HCT116 (cell line): ENCODE measurements at regions not wholly inside any gene's neighbourhood (a gene's known extent, or its start where the extent isn't known, plus 50 kb on each side); places are given as distances from the start of the nearest gene placed in this dataset.

ENCODE experiments used
- ATAC-seq: fragments of 200-7000 bp; cut with Tn5 transposase; 2 replicates; pipeline ENCODE4 v1.9.1; 2020; ENCODE audit warnings: mild to moderate bottlenecking, moderate library complexity
- BruUV-seq: library from RNA; stranded (reverse); fragments of 400-500 nt; replicated peaks from 2 replicates; lab custom pipeline; 2021; lab: Mats Ljungman, UMichigan
- CTCF ChIA-PET: fragments of 300-600 bp; sonication (Branson Sonifier 250); formaldehyde crosslinking; loops from one replicate; lab custom pipeline; 2021; ENCODE audit warnings: antibody characterized with exemption; lab: Charles Lee
- POLR2A ChIA-PET: fragments of 300-600, 350-600 bp; sonication (Branson Sonifier 250); formaldehyde crosslinking; loops from one replicate; lab custom pipeline; 2021; ENCODE audit warnings: antibody characterized with exemption; lab: Charles Lee
- RAD21 ChIA-PET, 2 experiments: fragments of 300-600 bp; sonication (Branson Sonifier 250); formaldehyde crosslinking; loops; one replicate each; lab custom pipeline; 2023; ENCODE audit warnings: low total read pairs in 2 of 2; ENCODE audit not compliant: uncharacterized antibody in 2 of 2, unreplicated experiment in 2 of 2, low non-redundant PET in 1 of 2; lab: Charles Lee
- DNase-seq: peaks from one replicate; pipeline ENCODE4 v3.0.0-alpha.2; 2010; ENCODE audit warnings: low read depth, low spot score
- H2AFZ ChIP-seq: fragments of 200-600 bp; shearing (Covaris generic), sonication (generic); 2 replicates; pipeline ENCODE4 v1.6.1; 2017; ENCODE audit warnings: low read depth, mixed run types, mixed read lengths, antibody characterized with exemption, low read length; ENCODE audit not compliant: poor library complexity, severe bottlenecking
- H3K27ac ChIP-seq: 2 replicates; pipeline ENCODE4 v1.5.1; 2012; ENCODE audit warnings: low read depth, low read length
- H3K27me3 ChIP-seq: fragments of 200-600 bp; sonication (generic); 2 replicates; pipeline ENCODE4 v1.6.1; 2016; ENCODE audit warnings: mixed run types, low read length, mixed read lengths; ENCODE audit not compliant: insufficient read depth
- H3K36me3 ChIP-seq, 2 experiments: fragments of 200-500 bp in 1 of 2; fragments of 200-600 bp in 1 of 2; sonication (Bioruptor generic) in 1 of 2; sonication (generic) in 1 of 2; 2 replicates each; pipeline versions ENCODE4 v1.5.1 to v1.6.1; 2014 to 2016; ENCODE audit warnings: low read length in 2 of 2, inconsistent platforms in 1 of 2, mixed read lengths in 1 of 2, mixed run types in 1 of 2; ENCODE audit not compliant: insufficient read depth in 2 of 2, control insufficient read depth in 1 of 2
- H3K4me1 ChIP-seq, 2 experiments: fragments of 200-600 bp in 1 of 2; sonication (generic) in 1 of 2; 2 replicates each; pipeline versions ENCODE4 v1.5.1 to v1.6.1; 2012 to 2017; ENCODE audit warnings: low read length in 2 of 2, inconsistent platforms in 1 of 2, mild to moderate bottlenecking in 1 of 2, mixed read lengths in 1 of 2, mixed run types in 1 of 2, moderate library complexity in 1 of 2; ENCODE audit not compliant: insufficient read depth in 2 of 2, control insufficient read depth in 1 of 2
- H3K4me2 ChIP-seq: fragments of 200-600 bp; sonication (generic); 2 replicates; pipeline ENCODE4 v1.6.1; 2017; ENCODE audit warnings: mixed run types, low read length, mixed read lengths
- H3K4me3 ChIP-seq, 2 experiments: fragments of 200-600 bp in 1 of 2; sonication (generic) in 1 of 2; replicated peaks in 1 of 2; 2 replicates each; pipeline ENCODE4 v1.5.1; 2011 to 2016; ENCODE audit warnings: low read length in 2 of 2, control low read depth in 1 of 2, low read depth in 1 of 2, mild to moderate bottlenecking in 1 of 2, mixed read lengths in 1 of 2, mixed run types in 1 of 2
- H3K79me2 ChIP-seq: fragments of 200-600 bp; sonication (generic); 2 replicates; pipeline ENCODE4 v1.6.1; 2017; ENCODE audit warnings: mild to moderate bottlenecking, mixed run types, low read length, moderate library complexity, mixed read lengths; ENCODE audit not compliant: insufficient read depth
- H3K9ac ChIP-seq: fragments of 200-600 bp; sonication (generic); 2 replicates; pipeline ENCODE4 v1.6.1; 2016; ENCODE audit warnings: low read length, mixed read lengths
- H3K9me2 ChIP-seq: fragments of 200-600 bp; sonication (generic), shearing (Covaris generic); 2 replicates; pipeline ENCODE4 v1.6.1; 2017; ENCODE audit warnings: mixed run types, mild to moderate bottlenecking, moderate library complexity; ENCODE audit not compliant: insufficient read depth
- H3K9me3 ChIP-seq, 2 experiments: fragments of 200-500 bp in 1 of 2; fragments of 200-600 bp in 1 of 2; sonication (Bioruptor generic) in 1 of 2; sonication (generic) in 1 of 2; 2 replicates each; pipeline ENCODE4 v1.6.1; 2014 to 2017; ENCODE audit warnings: low read length in 2 of 2, mixed read lengths in 2 of 2, inconsistent platforms in 1 of 2, low read depth in 1 of 2, mild to moderate bottlenecking in 1 of 2, mixed run types in 1 of 2, moderate library complexity in 1 of 2; ENCODE audit not compliant: control insufficient read depth in 1 of 2, insufficient read depth in 1 of 2
- H4K20me1 ChIP-seq: fragments of 200-600 bp; sonication (generic), shearing (Covaris generic); 2 replicates; pipeline ENCODE4 v1.6.1; 2017; ENCODE audit warnings: mixed run types, mild to moderate bottlenecking, moderate library complexity; ENCODE audit not compliant: insufficient read depth
- CEBPB ChIP-seq: IDR thresholded peaks from 2 replicates; pipeline ENCODE4 v1.6.1; 2012; ENCODE audit warnings: low read depth
- ELF1 ChIP-seq: IDR thresholded peaks from 2 replicates; pipeline ENCODE4 v1.6.1; 2012; ENCODE audit warnings: low read depth, borderline replicate concordance
- MAX ChIP-seq: IDR thresholded peaks from 2 replicates; pipeline ENCODE4 v1.6.1; 2012
- POLR2A ChIP-seq: IDR thresholded peaks from 2 replicates; pipeline ENCODE4 v1.7.0; 2011; ENCODE audit warnings: borderline replicate concordance; ENCODE audit not compliant: insufficient read depth, insufficient read length; ENCODE audit errors: extremely low read depth
- POLR2AphosphoS5 ChIP-seq: IDR thresholded peaks from 2 replicates; pipeline ENCODE4 v1.6.1; 2011; ENCODE audit warnings: mild to moderate bottlenecking, low read depth, low read length, moderate library complexity
- RAD21 ChIP-seq: IDR thresholded peaks from 2 replicates; pipeline ENCODE4 v1.6.1; 2012; ENCODE audit warnings: low read depth, mild to moderate bottlenecking
- SIN3A ChIP-seq: IDR thresholded peaks from 2 replicates; pipeline ENCODE4 v1.6.1; 2012; ENCODE audit warnings: low read depth
- SP1 ChIP-seq: IDR thresholded peaks from 2 replicates; pipeline ENCODE4 v1.6.1; 2012; ENCODE audit warnings: low read depth
- TCF7L2 ChIP-seq: IDR thresholded peaks from 2 replicates; pipeline ENCODE4 v1.7.0; 2011; ENCODE audit warnings: borderline replicate concordance, inconsistent platforms; ENCODE audit not compliant: insufficient read depth, insufficient read length; ENCODE audit errors: extremely low read depth
- YY1 ChIP-seq: IDR thresholded peaks from 2 replicates; pipeline ENCODE4 v1.6.1; 2011; ENCODE audit warnings: low read length, low read depth, moderate library complexity, mild to moderate bottlenecking; ENCODE audit not compliant: insufficient replicate concordance; ENCODE audit errors: extremely low read depth
- ZBTB33 ChIP-seq: IDR thresholded peaks from 2 replicates; pipeline ENCODE4 v1.6.1; 2011; ENCODE audit warnings: mild to moderate bottlenecking, low read length, moderate library complexity; ENCODE audit not compliant: insufficient replicate concordance; ENCODE audit errors: extremely low read depth
- intact Hi-C: fragments of 100-400 bp; cut with micrococcal nuclease; formaldehyde crosslinking; loops from 2 replicates; pipeline ENCODE4 v1.10.0; 2022
- TF ChIP-seq, protein P1 (sequence below): IDR thresholded peaks from 2 replicates; pipeline ENCODE4 v1.6.1; 2012; ENCODE audit warnings: low read depth
- TF ChIP-seq, protein P2 (sequence below): IDR thresholded peaks from 2 replicates; pipeline ENCODE4 v1.6.1; 2012
- TF ChIP-seq, protein P3 (sequence below), 3 experiments: fragments of 200-600 bp in 1 of 3; sonication (generic) in 1 of 3; IDR thresholded peaks in 2 of 3; conservative IDR thresholded peaks in 1 of 3; 2 replicates each; pipeline ENCODE4 v1.5.1; 2012 to 2017; ENCODE audit warnings: low read depth in 2 of 3, low read length in 2 of 3, antibody characterized with exemption in 1 of 3, borderline replicate concordance in 1 of 3, control low read depth in 1 of 3, mild to moderate bottlenecking in 1 of 3, mixed read lengths in 1 of 3, mixed run types in 1 of 3, moderate library complexity in 1 of 3; ENCODE audit not compliant: insufficient read depth in 1 of 3

- TF ChIP-seq ZBTB33 (no peak), CEBPB (no peak), SIN3A (no peak), ELF1 (no peak), TCF7L2 (no peak), POLR2AphosphoS5 (no peak)
Observed at GRCh38 chr13:75929076-75929475, 292.9 kb downstream of the LMO7 start (continued).

GRCh38 chr13:75927183-75927669 is 291.1 kb downstream of the LMO7 start:
- RAD21 ChIA-PET: no interaction called here
- Histone ChIP-seq H3K27ac (no peak overlapping the region), H3K36me3 (no peaks in the 10 kb centered on the region), H4K20me1 (no peaks in the 10 kb centered on the region; the same call in 1 of the 2 replicates), H3K79me2 (no peaks in the 10 kb centered on the region), H3K9me2 (no peaks in the 10 kb centered on the region), H3K9ac (no peak overlapping the region), H3K4me2 (no peak overlapping the region), H3K4me1 (no peaks in the 10 kb centered on the region), H3K27me3 (no peaks in the 10 kb centered on the region), H3K4me3 (no peak overlapping the region), H3K9me3 (no peaks in the 10 kb centered on the region), H2AFZ (no peak overlapping the region)
- ATAC-seq (no peak), DNase-seq (no peak)
- CTCF ChIA-PET: no interaction called here
- POLR2A ChIA-PET: no interaction called here
- BruUV-seq: no TSS peak
- intact Hi-C loops: no loop called here
- TF ChIP-seq YY1: no peak
- no peak for TF ChIP-seq POLR2A
- TF ChIP-seq RAD21: no peak
- no peak for TF ChIP-seq SP1
- TF ChIP-seq, protein P1, sequence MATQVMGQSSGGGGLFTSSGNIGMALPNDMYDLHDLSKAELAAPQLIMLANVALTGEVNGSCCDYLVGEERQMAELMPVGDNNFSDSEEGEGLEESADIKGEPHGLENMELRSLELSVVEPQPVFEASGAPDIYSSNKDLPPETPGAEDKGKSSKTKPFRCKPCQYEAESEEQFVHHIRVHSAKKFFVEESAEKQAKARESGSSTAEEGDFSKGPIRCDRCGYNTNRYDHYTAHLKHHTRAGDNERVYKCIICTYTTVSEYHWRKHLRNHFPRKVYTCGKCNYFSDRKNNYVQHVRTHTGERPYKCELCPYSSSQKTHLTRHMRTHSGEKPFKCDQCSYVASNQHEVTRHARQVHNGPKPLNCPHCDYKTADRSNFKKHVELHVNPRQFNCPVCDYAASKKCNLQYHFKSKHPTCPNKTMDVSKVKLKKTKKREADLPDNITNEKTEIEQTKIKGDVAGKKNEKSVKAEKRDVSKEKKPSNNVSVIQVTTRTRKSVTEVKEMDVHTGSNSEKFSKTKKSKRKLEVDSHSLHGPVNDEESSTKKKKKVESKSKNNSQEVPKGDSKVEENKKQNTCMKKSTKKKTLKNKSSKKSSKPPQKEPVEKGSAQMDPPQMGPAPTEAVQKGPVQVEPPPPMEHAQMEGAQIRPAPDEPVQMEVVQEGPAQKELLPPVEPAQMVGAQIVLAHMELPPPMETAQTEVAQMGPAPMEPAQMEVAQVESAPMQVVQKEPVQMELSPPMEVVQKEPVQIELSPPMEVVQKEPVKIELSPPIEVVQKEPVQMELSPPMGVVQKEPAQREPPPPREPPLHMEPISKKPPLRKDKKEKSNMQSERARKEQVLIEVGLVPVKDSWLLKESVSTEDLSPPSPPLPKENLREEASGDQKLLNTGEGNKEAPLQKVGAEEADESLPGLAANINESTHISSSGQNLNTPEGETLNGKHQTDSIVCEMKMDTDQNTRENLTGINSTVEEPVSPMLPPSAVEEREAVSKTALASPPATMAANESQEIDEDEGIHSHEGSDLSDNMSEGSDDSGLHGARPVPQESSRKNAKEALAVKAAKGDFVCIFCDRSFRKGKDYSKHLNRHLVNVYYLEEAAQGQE: no peak
- TF ChIP-seq, protein P2, sequence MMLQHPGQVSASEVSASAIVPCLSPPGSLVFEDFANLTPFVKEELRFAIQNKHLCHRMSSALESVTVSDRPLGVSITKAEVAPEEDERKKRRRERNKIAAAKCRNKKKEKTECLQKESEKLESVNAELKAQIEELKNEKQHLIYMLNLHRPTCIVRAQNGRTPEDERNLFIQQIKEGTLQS: no peak
- TF ChIP-seq, protein P3, sequence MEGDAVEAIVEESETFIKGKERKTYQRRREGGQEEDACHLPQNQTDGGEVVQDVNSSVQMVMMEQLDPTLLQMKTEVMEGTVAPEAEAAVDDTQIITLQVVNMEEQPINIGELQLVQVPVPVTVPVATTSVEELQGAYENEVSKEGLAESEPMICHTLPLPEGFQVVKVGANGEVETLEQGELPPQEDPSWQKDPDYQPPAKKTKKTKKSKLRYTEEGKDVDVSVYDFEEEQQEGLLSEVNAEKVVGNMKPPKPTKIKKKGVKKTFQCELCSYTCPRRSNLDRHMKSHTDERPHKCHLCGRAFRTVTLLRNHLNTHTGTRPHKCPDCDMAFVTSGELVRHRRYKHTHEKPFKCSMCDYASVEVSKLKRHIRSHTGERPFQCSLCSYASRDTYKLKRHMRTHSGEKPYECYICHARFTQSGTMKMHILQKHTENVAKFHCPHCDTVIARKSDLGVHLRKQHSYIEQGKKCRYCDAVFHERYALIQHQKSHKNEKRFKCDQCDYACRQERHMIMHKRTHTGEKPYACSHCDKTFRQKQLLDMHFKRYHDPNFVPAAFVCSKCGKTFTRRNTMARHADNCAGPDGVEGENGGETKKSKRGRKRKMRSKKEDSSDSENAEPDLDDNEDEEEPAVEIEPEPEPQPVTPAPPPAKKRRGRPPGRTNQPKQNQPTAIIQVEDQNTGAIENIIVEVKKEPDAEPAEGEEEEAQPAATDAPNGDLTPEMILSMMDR (IDR thresholded peaks at IDR 0.05 in 2 of 3, conservative IDR thresholded peaks at IDR 0.05 in 1 of 3; ENCODE audit: borderline replicate concordance in 1 of 3, insufficient read depth in 1 of 3, low read depth in 2 of 3, low read length in 2 of 3): no peak
- TF ChIP-seq ZBTB33: no peak
- TF ChIP-seq TCF7L2: no peak
- no peak for TF ChIP-seq MAX
